ENCODE measurements at regions not wholly inside any gene's neighbourhood (a gene's known extent, or its start where the extent isn't known, plus 50 kb on each side); places are given as distances from the start of the nearest gene placed in this dataset.

DNA sequence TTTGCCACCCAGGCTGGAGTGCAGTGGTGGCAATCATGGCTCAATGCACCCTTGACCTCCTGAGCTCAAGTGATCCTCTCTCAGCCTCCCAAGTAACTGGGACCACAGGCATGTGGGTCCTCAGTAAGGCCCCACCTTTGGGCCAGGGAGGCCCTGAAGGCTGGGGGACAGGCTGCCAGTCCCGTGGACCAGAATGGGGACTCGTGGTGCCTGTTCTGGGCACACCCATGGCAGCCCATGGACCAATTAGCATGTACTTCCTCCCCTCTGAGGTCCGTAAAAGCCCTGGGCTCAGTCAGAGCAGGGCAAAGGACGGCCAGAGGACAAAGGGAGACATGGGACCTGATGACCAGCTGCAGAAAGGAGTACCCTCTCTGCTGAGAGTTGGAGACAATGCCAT, 1590.8 kb downstream of the KHDRBS2 start:
- TF ChIP-seq, protein P1, sequence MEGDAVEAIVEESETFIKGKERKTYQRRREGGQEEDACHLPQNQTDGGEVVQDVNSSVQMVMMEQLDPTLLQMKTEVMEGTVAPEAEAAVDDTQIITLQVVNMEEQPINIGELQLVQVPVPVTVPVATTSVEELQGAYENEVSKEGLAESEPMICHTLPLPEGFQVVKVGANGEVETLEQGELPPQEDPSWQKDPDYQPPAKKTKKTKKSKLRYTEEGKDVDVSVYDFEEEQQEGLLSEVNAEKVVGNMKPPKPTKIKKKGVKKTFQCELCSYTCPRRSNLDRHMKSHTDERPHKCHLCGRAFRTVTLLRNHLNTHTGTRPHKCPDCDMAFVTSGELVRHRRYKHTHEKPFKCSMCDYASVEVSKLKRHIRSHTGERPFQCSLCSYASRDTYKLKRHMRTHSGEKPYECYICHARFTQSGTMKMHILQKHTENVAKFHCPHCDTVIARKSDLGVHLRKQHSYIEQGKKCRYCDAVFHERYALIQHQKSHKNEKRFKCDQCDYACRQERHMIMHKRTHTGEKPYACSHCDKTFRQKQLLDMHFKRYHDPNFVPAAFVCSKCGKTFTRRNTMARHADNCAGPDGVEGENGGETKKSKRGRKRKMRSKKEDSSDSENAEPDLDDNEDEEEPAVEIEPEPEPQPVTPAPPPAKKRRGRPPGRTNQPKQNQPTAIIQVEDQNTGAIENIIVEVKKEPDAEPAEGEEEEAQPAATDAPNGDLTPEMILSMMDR (IDR thresholded peaks at IDR 0.05; ENCODE audit: low read length) = no peak
- TF ChIP-seq EZH2 (optimal IDR thresholded peaks at IDR 0.05; ENCODE audit: low read depth, low read length) = no peak
